ENCODE measurements at regions not wholly inside any gene's neighbourhood (a gene's known extent, or its start where the extent isn't known, plus 50 kb on each side); places are given as distances from the start of the nearest gene placed in this dataset.

- H3K27ac Mint-ChIP-seq (ENCODE audit: unreplicated experiment) = no peak overlapping the region
- peaks cover 8% of the 10 kb centered on the region for H3K4me1 Mint-ChIP-seq (ENCODE audit: unreplicated experiment)
Measured at GRCh38 chr6:71157345-71157744, 131.3 kb upstream of the OGFRL1 start.

GRCh38 chr6:71164890-71165289, 123.7 kb upstream of the OGFRL1 start:
- Mint-ChIP-seq H3K36me3 (ENCODE audit: low read depth, unreplicated experiment) (no peaks in the 10 kb centered on the region), H3K4me1 (ENCODE audit: unreplicated experiment) (no peaks in the 10 kb centered on the region), H3K9me3 (ENCODE audit: unreplicated experiment) (no peaks in the 10 kb centered on the region), H3K27ac (ENCODE audit: unreplicated experiment) (no peak overlapping the region), H3K4me3 (ENCODE audit: unreplicated experiment) (no peak overlapping the region), H3K27me3 (ENCODE audit: unreplicated experiment) (no peaks in the 10 kb centered on the region)
- no peak for DNase-seq (ENCODE audit: low spot score)
- TF ChIP-seq, protein P1, sequence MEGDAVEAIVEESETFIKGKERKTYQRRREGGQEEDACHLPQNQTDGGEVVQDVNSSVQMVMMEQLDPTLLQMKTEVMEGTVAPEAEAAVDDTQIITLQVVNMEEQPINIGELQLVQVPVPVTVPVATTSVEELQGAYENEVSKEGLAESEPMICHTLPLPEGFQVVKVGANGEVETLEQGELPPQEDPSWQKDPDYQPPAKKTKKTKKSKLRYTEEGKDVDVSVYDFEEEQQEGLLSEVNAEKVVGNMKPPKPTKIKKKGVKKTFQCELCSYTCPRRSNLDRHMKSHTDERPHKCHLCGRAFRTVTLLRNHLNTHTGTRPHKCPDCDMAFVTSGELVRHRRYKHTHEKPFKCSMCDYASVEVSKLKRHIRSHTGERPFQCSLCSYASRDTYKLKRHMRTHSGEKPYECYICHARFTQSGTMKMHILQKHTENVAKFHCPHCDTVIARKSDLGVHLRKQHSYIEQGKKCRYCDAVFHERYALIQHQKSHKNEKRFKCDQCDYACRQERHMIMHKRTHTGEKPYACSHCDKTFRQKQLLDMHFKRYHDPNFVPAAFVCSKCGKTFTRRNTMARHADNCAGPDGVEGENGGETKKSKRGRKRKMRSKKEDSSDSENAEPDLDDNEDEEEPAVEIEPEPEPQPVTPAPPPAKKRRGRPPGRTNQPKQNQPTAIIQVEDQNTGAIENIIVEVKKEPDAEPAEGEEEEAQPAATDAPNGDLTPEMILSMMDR (IDR thresholded peaks at IDR 0.05; ENCODE audit: unreplicated experiment) = no peak

More at GRCh38 chr6:71157345-71157744, 131.3 kb upstream of the OGFRL1 start:
- Mint-ChIP-seq H3K27me3 (ENCODE audit: unreplicated experiment) (no peaks in the 10 kb centered on the region), H3K9me3 (ENCODE audit: unreplicated experiment) (no peaks in the 10 kb centered on the region), H3K4me3 (ENCODE audit: unreplicated experiment) (no peak overlapping the region), H3K36me3 (ENCODE audit: low read depth, unreplicated experiment) (no peaks in the 10 kb centered on the region)
- TF ChIP-seq, protein P1 (IDR thresholded peaks at IDR 0.05; ENCODE audit: unreplicated experiment) = no peak
- no peak for DNase-seq (ENCODE audit: low spot score)

- no peak for DNase-seq (ENCODE audit: low spot score)
- no peaks in the 10 kb centered on the region for H3K36me3 Mint-ChIP-seq (ENCODE audit: low read depth, unreplicated experiment)
- H3K27ac Mint-ChIP-seq (ENCODE audit: unreplicated experiment) = no peak overlapping the region
Measured at GRCh38 chr6:71168233-71168765, 120.3 kb upstream of the OGFRL1 start.

GRCh38 chr6:71171497-71172070, 117.0 kb upstream of the OGFRL1 start:
- TF ChIP-seq, protein P1 (IDR thresholded peaks at IDR 0.05; ENCODE audit: unreplicated experiment) = no peak
- DNase-seq (ENCODE audit: low spot score) = no peak
- no peaks in the 10 kb centered on the region for H3K9me3 Mint-ChIP-seq (ENCODE audit: unreplicated experiment)
- no peak overlapping the region for H3K27ac Mint-ChIP-seq (ENCODE audit: unreplicated experiment)
- no peak overlapping the region for H3K4me3 Mint-ChIP-seq (ENCODE audit: unreplicated experiment)
- H3K36me3 Mint-ChIP-seq (ENCODE audit: low read depth, unreplicated experiment) = no peaks in the 10 kb centered on the region
- no peaks in the 10 kb centered on the region for H3K27me3 Mint-ChIP-seq (ENCODE audit: unreplicated experiment)
- H3K4me1 Mint-ChIP-seq (ENCODE audit: unreplicated experiment) = no peaks in the 10 kb centered on the region

More at GRCh38 chr6:71168233-71168765, 120.3 kb upstream of the OGFRL1 start:
- TF ChIP-seq, protein P1 (IDR thresholded peaks at IDR 0.05; ENCODE audit: unreplicated experiment) = no peak
- Mint-ChIP-seq H3K9me3 (ENCODE audit: unreplicated experiment) (no peaks in the 10 kb centered on the region), H3K4me1 (ENCODE audit: unreplicated experiment) (no peaks in the 10 kb centered on the region), H3K4me3 (ENCODE audit: unreplicated experiment) (no peak overlapping the region), H3K27me3 (ENCODE audit: unreplicated experiment) (no peaks in the 10 kb centered on the region)

GRCh38 chr6:71179249-71179885, 109.2 kb upstream of the OGFRL1 start:
- Mint-ChIP-seq H3K27me3 (ENCODE audit: unreplicated experiment) (peaks cover 2% of the 10 kb centered on the region), H3K9me3 (ENCODE audit: unreplicated experiment) (no peaks in the 10 kb centered on the region), H3K36me3 (ENCODE audit: low read depth, unreplicated experiment) (no peaks in the 10 kb centered on the region), H3K27ac (ENCODE audit: unreplicated experiment) (no peak overlapping the region), H3K4me3 (ENCODE audit: unreplicated experiment) (no peak overlapping the region), H3K4me1 (ENCODE audit: unreplicated experiment) (no peaks in the 10 kb centered on the region)
- TF ChIP-seq, protein P1 (IDR thresholded peaks at IDR 0.05; ENCODE audit: unreplicated experiment) = no peak
- DNase-seq (ENCODE audit: low spot score) = no peak
